ENCODE measurements at regions not wholly inside any gene's neighbourhood (a gene's known extent, or its start where the extent isn't known, plus 50 kb on each side); places are given as distances from the start of the nearest gene placed in this dataset.

- no peak for TF ChIP-seq CTCF (IDR thresholded peaks at IDR 0.05)
- no peak for TF ChIP-seq POLR2A (IDR thresholded peaks at IDR 0.05)
These were observed 436.4 kb downstream of the EPHA4 start for GRCh38 chr2:221135699-221136098.
